GM12864 (cell line): ENCODE measurements at regions not wholly inside any gene's neighbourhood (a gene's known extent, or its start where the extent isn't known, plus 50 kb on each side); places are given as distances from the start of the nearest gene placed in this dataset.

ENCODE experiments used
- DNase-seq: peaks from one replicate; pipeline ENCODE4 v3.0.0-alpha.2; 2011; ENCODE audit warnings: low read depth
- H3K4me3 ChIP-seq: 2 replicates; pipeline ENCODE4 v1.5.1; 2011; ENCODE audit warnings: mild to moderate bottlenecking, low read depth, low read length, control low read depth
- CTCF ChIP-seq: IDR thresholded peaks from 2 replicates; pipeline ENCODE4 v1.5.1; 2011; ENCODE audit warnings: low read depth, mild to moderate bottlenecking, moderate library complexity, low read length, control low read depth, inconsistent platforms; ENCODE audit errors: missing control alignments

GRCh38 chr11:69427906-69428880 lies 53.3 kb upstream of the LINC01488 start:
- TF ChIP-seq CTCF, result no peak
- DNase-seq, result no peak
- H3K4me3 ChIP-seq, result no peak overlapping the region

- H3K4me3 ChIP-seq, result no peak overlapping the region
- no peak for TF ChIP-seq CTCF
- DNase-seq, result no peak
Measured at GRCh38 chr11:69429716-69430491, 51.6 kb upstream of the LINC01488 start.

DNA sequence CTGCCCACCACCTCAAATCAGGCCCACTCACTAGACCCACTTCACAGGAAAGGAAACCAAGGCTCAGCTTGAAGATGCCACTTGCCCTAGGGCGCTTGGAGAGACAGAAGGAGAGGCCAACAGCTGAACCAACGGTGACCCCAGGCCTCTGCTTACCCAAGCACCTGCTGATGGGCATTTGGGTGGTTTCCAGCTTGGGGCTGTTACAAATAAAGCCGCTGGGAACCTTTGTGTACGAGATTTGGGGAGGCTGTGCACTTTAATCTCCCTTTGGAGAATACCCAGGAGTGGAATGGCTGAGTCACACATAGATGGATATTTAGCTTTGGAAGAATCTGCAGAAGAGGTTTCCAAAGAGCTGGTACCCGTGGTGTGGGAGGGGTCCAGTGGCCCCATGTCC lies 50.9 kb upstream of the LINC01488 start:
- DNase-seq, result no peak
- H3K4me3 ChIP-seq, result no peak overlapping the region
- no peak for TF ChIP-seq CTCF

DNA sequence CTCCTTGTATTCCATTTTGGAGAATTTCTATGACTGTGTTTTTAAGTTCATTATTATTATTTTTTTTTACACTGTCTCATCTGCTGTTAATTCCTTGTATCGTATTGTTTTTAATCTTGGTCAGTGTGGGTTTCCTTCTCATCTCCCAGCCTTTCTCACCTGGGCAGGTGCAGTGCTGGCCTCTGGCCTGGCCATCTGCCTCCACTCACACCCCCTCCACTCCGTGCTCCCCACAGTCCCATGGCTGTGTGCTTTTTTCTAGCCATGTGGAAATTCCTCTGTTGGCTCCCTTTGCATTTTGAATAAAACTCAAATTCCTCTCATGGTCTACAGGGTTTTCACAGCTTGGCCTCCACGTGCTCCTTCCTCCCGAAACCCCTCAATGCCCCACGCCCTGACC lies 50.3 kb upstream of the LINC01488 start:
- TF ChIP-seq CTCF, result no peak
- no peak overlapping the region for H3K4me3 ChIP-seq
- DNase-seq, result no peak
